ENCODE measurements at regions not wholly inside any gene's neighbourhood (a gene's known extent, or its start where the extent isn't known, plus 50 kb on each side); places are given as distances from the start of the nearest gene placed in this dataset.

DNA sequence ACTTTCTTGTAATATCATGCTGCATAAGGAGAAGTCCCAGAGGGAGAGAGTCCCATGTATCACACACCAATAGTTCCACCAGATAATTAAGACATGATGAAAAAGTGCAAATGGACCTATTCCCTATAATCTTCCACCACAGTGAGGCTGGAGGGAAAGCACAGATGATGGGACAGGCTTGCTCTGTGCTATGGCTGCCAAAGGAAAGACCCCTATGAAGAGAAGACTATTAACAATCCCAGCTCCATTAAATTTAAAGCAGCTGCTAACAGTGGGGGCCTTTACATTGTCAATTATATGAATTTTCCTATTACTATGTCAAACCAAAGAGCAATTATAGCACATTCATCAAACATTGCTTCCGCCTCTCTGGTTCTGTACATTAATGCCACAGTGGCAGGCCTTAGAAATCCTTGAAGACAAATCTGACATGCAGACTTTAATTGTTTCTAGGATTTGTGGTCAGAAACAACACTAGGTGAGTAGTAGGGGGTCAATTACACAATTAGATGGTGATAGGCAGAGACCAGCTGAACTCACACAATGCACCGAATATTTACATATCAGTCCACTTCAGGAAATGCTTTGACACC is 551.3 kb downstream of the TLE1 start:
- in situ Hi-C loops (cut with MboI; ENCODE audit: low pct_unique_long_range_greater_than_20kb in 2 of 9, low sequenced_read_pairs in 9 of 9, unreplicated experiment in 9 of 9) = no loop called here
- H3K4me1 ChIP-seq (replicated peaks in 1 of 2) = peaks cover 17 to 23% of the 10 kb centered on the region in 2 donors
- H3K4me3 ChIP-seq = no peak overlapping the region
- peak in 4 of 8 experiments; percentile 62 to 80 (median 74) for ATAC-seq (replicated peaks in 6 of 8)
- no peak overlapping the region for H3K27ac ChIP-seq
- 67 to 100% (median 83%) methylated on average over 1 to 2 of the region's 2 CpGs; no CpG with 5 or more reads in 3 of the 10 experiments for WGBS, 10 experiments

DNA sequence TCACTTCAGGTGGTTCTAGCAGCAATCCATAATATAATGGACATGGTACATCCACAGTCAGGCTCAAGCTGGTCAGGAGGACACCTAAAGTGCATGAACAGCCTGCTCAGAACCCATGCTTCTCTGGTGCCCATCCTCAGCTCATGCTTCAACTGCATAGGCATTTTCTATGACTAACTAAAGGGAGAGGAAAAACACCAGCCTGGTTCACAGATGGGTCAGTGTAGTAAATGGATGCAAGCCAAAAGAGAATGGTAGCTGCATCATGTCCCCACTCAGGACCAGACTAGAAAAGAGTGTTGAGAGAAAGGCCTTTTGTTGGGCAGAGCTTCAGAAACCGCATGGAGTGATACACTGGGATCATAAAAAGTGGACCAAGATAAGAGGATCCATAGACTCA is 556.6 kb downstream of the TLE1 start:
- Histone ChIP-seq H3K27ac (no peak overlapping the region), H3K4me1 (replicated peaks in 1 of 2) (peaks cover 2 to 7% of the 10 kb centered on the region in 2 donors), H3K4me3 (no peak overlapping the region)
- WGBS, 10 experiments = 40 to 100% (median 80%) methylated on average over 1 of the region's 1 CpG; no CpG with 5 or more reads in 4 of the 10 experiments
- ATAC-seq (replicated peaks in 6 of 8) = no peak
- in situ Hi-C loops (cut with MboI; ENCODE audit: low pct_unique_long_range_greater_than_20kb in 2 of 9, low sequenced_read_pairs in 9 of 9, unreplicated experiment in 9 of 9) = no loop called here

GRCh38 chr9:81132318-81132717 is 557.0 kb downstream of the TLE1 start:
- no peak overlapping the region for H3K27ac ChIP-seq
- in situ Hi-C loops (cut with MboI; ENCODE audit: low pct_unique_long_range_greater_than_20kb in 2 of 9, low sequenced_read_pairs in 9 of 9, unreplicated experiment in 9 of 9) = no loop called here
- WGBS, 10 experiments = 14 to 100% (median 80%) methylated on average over 1 to 2 of the region's 2 CpGs; no CpG with 5 or more reads in 3 of the 10 experiments
- H3K4me1 ChIP-seq (replicated peaks in 1 of 2) = peaks cover 0 to 4% of the 10 kb centered on the region in 2 donors
- no peak for ATAC-seq (replicated peaks in 6 of 8)
- no peak overlapping the region for H3K4me3 ChIP-seq

- ATAC-seq (replicated peaks in 6 of 8) = no peak
- no peak overlapping the region for H3K4me3 ChIP-seq
- peaks cover 0 to 3% of the 10 kb centered on the region in 2 donors for H3K4me1 ChIP-seq (replicated peaks in 1 of 2)
- H3K27ac ChIP-seq = no peak overlapping the region
- 20 to 100% (median 80%) methylated on average over 1 to 6 of the region's 6 CpGs; no CpG with 5 or more reads in 1 of the 10 experiments for WGBS, 10 experiments
- in situ Hi-C loops (cut with MboI; ENCODE audit: low pct_unique_long_range_greater_than_20kb in 2 of 9, low sequenced_read_pairs in 9 of 9, unreplicated experiment in 9 of 9) = no loop called here
Observed at GRCh38 chr9:81128701-81129100, 560.6 kb downstream of the TLE1 start.

DNA sequence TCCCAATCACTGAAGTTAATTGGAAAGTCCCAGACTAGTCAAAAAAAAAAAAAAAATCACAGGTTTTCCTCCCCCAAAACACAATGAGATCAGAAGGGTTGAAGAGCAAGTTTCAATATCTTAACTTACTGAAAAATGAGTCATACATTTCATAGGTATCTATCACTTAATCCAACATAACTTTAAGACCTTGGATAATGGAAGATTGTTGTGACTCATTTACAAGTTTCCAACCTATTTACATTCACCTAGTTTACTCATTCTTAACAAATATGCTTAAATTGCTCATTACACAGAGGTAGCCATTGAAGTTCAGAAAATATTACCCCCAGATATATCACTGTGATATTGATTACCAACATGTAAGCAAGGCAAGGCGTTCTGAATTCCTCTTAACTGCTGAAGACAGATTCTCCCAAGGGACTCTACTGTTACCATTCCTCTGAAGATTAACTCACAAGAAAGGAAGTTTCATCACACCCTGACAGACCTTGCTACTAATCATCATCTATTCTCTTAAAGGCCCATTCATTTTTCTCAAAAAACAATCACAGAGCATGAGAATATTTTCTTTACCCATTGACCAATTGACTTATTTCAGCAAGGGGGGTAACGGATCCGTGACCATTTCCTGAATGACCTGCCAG is 563.8 kb downstream of the TLE1 start:
- peak in 3 of 8 experiments; percentile 43 to 49 (median 49) for ATAC-seq (replicated peaks in 6 of 8)
- WGBS, 10 experiments = 25 to 100% (median 55%) methylated on average over 1 to 3 of the region's 3 CpGs; no CpG with 5 or more reads in 2 of the 10 experiments
- in situ Hi-C loops (cut with MboI; ENCODE audit: low pct_unique_long_range_greater_than_20kb in 2 of 9, low sequenced_read_pairs in 9 of 9, unreplicated experiment in 9 of 9) = no loop called here
- H3K4me3 ChIP-seq = no peak overlapping the region
- H3K27ac ChIP-seq = no peak overlapping the region
- H3K4me1 ChIP-seq (replicated peaks in 1 of 2) = peaks cover 0 to 3% of the 10 kb centered on the region in 2 donors

DNA sequence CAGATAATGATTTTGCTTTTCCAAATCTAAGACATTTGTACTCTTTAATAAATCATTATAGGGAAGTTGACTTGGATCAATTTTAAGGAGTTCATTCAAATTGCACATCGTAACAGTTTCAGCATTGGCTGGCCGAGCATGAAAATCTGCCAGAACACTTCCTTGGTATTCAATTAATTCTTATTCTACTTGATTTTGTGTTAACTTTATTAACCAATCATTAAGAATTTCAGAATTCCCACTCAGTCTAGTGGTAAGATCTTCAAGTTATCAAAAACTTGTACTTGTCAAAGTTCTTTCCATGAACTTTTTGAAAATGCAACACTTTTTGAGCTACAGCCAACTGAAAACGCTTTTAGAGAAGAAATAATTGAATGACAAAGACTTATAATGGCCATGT is 565.8 kb downstream of the TLE1 start:
- in situ Hi-C loops (cut with MboI; ENCODE audit: low pct_unique_long_range_greater_than_20kb in 2 of 9, low sequenced_read_pairs in 9 of 9, unreplicated experiment in 9 of 9) = no loop called here
- no peak for ATAC-seq (replicated peaks in 6 of 8)

GRCh38 chr9:81122749-81123148 is 566.6 kb downstream of the TLE1 start:
- ATAC-seq (replicated peaks in 6 of 8) = no peak
- Histone ChIP-seq H3K4me3 (no peak overlapping the region), H3K27ac (no peak overlapping the region), H3K4me1 (replicated peaks in 1 of 2) (peaks cover 2 to 4% of the 10 kb centered on the region in 2 donors)
- in situ Hi-C loops (cut with MboI; ENCODE audit: low pct_unique_long_range_greater_than_20kb in 2 of 9, low sequenced_read_pairs in 9 of 9, unreplicated experiment in 9 of 9) = no loop called here
- 0% methylated on average over 1 of the region's 2 CpGs; no CpG with 5 or more reads in 9 of the 10 experiments for WGBS, 10 experiments

More for the DNA sequence above, 565.8 kb downstream of the TLE1 start:
- H3K4me1 ChIP-seq (replicated peaks in 1 of 2) = peaks cover 0 to 3% of the 10 kb centered on the region in 2 donors
- no peak overlapping the region for H3K4me3 ChIP-seq
- WGBS, 10 experiments = 7 to 100% (median 68%) methylated on average over 1 to 3 of the region's 3 CpGs; no CpG with 5 or more reads in 1 of the 10 experiments
- no peak overlapping the region for H3K27ac ChIP-seq

DNA sequence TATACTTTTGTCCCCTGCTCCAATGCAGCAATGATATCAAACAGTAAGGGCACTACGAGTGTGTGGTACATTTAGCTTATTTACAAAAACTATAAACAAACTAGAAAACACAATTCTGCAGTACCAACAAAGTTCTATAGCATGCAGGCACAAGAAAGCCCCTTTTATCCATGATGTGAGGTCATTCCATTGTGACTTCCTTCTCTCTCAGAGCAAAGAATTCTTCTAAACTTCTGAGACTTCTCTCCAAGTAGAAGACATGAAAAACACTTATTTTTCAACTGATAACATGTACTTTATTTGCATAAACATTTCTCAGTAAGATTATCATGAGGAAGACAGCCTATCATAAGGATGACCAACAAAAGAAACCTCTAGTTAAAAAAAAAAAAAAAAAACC is 569.8 kb downstream of the TLE1 start:
- no peak for ATAC-seq (replicated peaks in 6 of 8)
- peaks cover 26 to 28% of the 10 kb centered on the region in 2 donors for H3K4me1 ChIP-seq (replicated peaks in 1 of 2)
- H3K27ac ChIP-seq = no peak overlapping the region
- in situ Hi-C loops (cut with MboI; ENCODE audit: low pct_unique_long_range_greater_than_20kb in 2 of 9, low sequenced_read_pairs in 9 of 9, unreplicated experiment in 9 of 9) = no loop called here
- no peak overlapping the region for H3K4me3 ChIP-seq
- 0 to 100% (median 33%) methylated on average over 1 of the region's 1 CpG; no CpG with 5 or more reads in 3 of the 10 experiments for WGBS, 10 experiments

GRCh38 chr9:81118416-81118815 is 570.9 kb downstream of the TLE1 start:
- Histone ChIP-seq H3K4me3 (no peak overlapping the region), H3K4me1 (replicated peaks in 1 of 2) (peaks cover 27 to 38% of the 10 kb centered on the region in 2 donors), H3K27ac (no peak overlapping the region)
- 43 to 100% (median 100%) methylated on average over 1 of the region's 1 CpG; no CpG with 5 or more reads in 4 of the 10 experiments for WGBS, 10 experiments
- ATAC-seq (replicated peaks in 6 of 8) = no peak
- in situ Hi-C loops (cut with MboI; ENCODE audit: low pct_unique_long_range_greater_than_20kb in 2 of 9, low sequenced_read_pairs in 9 of 9, unreplicated experiment in 9 of 9) = no loop called here

DNA sequence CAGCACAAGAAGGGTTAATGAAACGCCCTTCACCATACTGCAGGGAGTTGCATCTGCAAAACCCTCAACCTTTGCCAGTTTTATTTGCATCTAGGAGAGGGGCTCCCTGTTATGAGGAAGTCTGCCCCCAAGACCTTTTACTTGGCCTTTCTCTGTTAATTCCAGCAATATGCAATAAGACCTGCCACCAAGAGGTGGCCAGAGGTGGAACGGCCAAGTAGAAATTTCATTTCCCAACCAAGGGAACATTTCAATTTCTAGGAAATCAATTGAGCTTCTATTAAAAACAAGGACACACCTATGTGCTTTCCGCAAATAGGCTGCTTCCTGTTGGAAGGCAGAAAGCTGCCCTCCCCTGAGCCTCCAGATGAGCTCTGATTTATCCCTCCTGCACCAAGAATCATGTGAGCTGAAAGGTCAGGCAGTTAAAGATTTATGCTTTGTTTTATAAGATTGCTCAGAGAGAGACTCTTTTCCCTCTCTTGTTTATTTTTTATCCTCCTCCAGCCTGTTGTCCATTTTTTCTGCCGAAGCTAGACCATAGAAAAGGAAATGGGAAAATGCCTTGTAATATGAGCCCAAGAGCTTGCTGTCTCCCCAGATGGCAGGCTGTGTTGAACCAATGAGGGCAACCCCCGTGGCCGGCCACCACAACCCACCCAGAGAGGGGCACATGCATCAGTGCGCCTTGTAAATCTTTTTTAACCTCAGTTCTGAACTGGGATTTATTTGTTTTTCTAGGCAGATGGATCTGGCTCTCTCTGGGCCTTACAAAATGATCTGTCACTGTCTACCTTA is 572.8 kb downstream of the TLE1 start:
- Histone ChIP-seq H3K4me1 (replicated peaks in 1 of 2) (peaks cover 44 to 57% of the 10 kb centered on the region in 2 donors), H3K27ac (peak overlapping the region; percentile 12 to 43), H3K4me3 (no peak overlapping the region)
- peak in 6 of 8 experiments; percentile 66 to 79 (median 75) for ATAC-seq (replicated peaks in 6 of 8)
- 20 to 79% (median 46%) methylated on average over 1 to 7 of the region's 7 CpGs; no CpG with 5 or more reads in 1 of the 10 experiments for WGBS, 10 experiments
- in situ Hi-C loops (cut with MboI; ENCODE audit: low pct_unique_long_range_greater_than_20kb in 2 of 9, low sequenced_read_pairs in 9 of 9, unreplicated experiment in 9 of 9) = no loop called here

DNA sequence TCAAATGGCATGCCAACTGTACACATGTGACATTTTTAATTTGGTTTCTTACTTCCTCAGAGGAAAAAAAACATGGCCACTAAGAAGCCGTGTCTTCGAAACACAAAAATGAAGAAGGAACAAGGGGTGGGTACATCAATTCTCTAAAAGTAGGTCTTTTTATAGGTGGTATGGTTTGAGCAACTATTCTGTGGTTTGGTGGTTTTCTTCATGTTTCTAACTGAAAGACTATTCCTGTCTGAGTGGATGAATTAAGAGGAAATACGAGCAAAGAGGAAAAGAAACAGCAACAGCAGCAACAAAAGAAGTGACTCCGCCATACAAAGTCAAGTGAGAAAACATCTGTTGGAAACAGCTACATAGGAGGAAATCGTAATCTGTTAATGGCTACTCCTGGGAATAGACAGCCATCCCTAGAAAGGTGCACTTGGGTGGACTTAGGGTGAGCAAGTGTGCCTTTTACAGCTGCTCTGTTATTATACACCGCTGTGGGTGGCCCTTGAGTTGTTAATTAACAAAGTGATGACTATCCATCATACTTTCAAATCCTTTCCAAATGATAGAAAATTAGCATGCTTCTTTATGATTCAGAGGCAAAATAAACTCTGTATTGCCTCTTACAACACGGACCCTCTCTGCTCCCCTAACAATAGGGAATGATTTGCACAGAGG is 575.8 kb downstream of the TLE1 start:
- H3K4me3 ChIP-seq = no peak overlapping the region
- peaks cover 48 to 61% of the 10 kb centered on the region in 2 donors for H3K4me1 ChIP-seq (replicated peaks in 1 of 2)
- in situ Hi-C loops (cut with MboI; ENCODE audit: low pct_unique_long_range_greater_than_20kb in 2 of 9, low sequenced_read_pairs in 9 of 9, unreplicated experiment in 9 of 9) = no loop called here
- no peak overlapping the region for H3K27ac ChIP-seq
- 0 to 86% (median 47%) methylated on average over 1 to 7 of the region's 7 CpGs for WGBS, 10 experiments
- ATAC-seq (replicated peaks in 6 of 8) = peak in 1 of 8 experiments; percentile 21

DNA sequence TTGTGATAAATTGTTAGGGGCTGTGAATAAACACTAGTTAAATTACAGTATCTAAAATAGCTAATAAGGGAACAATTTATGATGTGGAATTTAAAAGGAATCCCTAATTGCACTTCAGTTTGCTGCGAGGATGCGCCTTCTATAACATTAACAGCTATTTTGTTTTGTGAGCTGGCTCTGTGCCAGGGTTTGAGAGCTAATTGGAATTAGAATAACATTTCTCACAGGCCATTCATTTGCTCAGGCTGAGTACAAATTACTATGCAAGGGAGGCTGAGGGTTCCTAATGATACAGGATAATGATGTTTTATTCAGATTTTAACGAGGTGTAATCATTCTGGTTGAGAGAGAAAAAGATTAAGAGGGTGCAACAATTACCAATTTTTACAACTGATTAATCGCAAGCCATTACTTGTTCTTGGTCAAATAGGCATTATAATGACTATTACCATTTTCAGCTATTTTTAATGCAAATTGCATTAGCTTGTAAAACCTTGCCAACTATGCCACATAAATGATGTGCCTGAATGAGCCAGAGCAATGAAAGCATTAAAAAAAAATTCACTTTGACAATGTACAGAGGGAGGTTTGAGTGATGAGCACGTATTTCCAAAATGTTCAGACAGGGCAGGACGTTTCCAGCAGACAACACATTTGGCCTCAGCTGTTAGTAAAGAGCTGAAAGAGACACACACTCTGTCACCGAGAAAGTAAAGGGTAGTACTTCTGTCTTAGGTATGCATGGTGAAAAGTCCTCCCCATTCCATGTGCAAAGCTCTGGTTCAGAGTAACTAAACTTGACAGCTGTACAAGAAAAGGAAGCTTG is 576.5 kb downstream of the TLE1 start:
- peak in 5 of 8 experiments; percentile 20 to 63 (median 53) for ATAC-seq (replicated peaks in 6 of 8)
- Histone ChIP-seq H3K27ac (no peak overlapping the region), H3K4me1 (replicated peaks in 1 of 2) (peaks cover 47 to 59% of the 10 kb centered on the region in 2 donors), H3K4me3 (no peak overlapping the region)
- WGBS, 10 experiments = 15 to 63% (median 31%) methylated on average over 1 to 7 of the region's 7 CpGs
- in situ Hi-C loops (cut with MboI; ENCODE audit: low pct_unique_long_range_greater_than_20kb in 2 of 9, low sequenced_read_pairs in 9 of 9, unreplicated experiment in 9 of 9) = no loop called here
